Gastroesophageal sphincter (tissue), 4 donors: ENCODE measurements at regions not wholly inside any gene's neighbourhood (a gene's known extent, or its start where the extent isn't known, plus 50 kb on each side); places are given as distances from the start of the nearest gene placed in this dataset.

Experiments used
- ATAC-seq: fragments of 150-250 bp; one replicate; pipeline ENCODE4 v1.9.1; 2016; ENCODE audit warnings: mild to moderate bottlenecking, moderate library complexity
- H3K27ac ChIP-seq, 4 donors: fragments of 200-600 bp; sonication (generic) in 3 of 4; 1 replicate in 3 of 4; 2 replicates in 1 of 4; pipeline ENCODE4 v1.5.1; 2016 to 2019
- H3K27me3 ChIP-seq: fragments of 200-600 bp; sonication (generic); one replicate; pipeline ENCODE4 v1.5.1; 2019
- H3K36me3 ChIP-seq, 2 donors: fragments of 200-600 bp; sonication (generic); one replicate each; pipeline ENCODE4 v1.5.1; 2019; ENCODE audit warnings: control low read depth in 1 of 2
- H3K4me1 ChIP-seq, 3 donors: fragments of 200-600 bp; sonication (generic); 1 replicate in 2 of 3; 2 replicates in 1 of 3; pipeline ENCODE4 v1.5.1; 2016 to 2019; ENCODE audit warnings: control low read depth in 2 of 3
- H3K4me3 ChIP-seq, 2 donors: fragments of 200-600 bp; sonication (generic); one replicate each; pipeline ENCODE4 v1.5.1; 2019; ENCODE audit warnings: mild to moderate bottlenecking in 1 of 2, moderate library complexity in 1 of 2
- H3K9me3 ChIP-seq, 3 donors: fragments of 200-600 bp; sonication (generic); one replicate each; pipeline ENCODE4 v1.5.1; 2017 to 2019; ENCODE audit warnings: control low read depth in 2 of 3
- EP300 ChIP-seq: sonication (generic); formaldehyde crosslinking; IDR thresholded peaks from one replicate; pipeline ENCODE4 v1.6.1; 2017; ENCODE audit warnings: antibody characterized with exemption, mild to moderate bottlenecking
- POLR2A ChIP-seq, 2 donors: fragments of 450-650 bp; IDR thresholded peaks; one replicate each; pipeline ENCODE4 v1.6.1; 2017; ENCODE audit warnings: antibody characterized with exemption in 2 of 2, mild to moderate bottlenecking in 2 of 2, moderate library complexity in 1 of 2
- POLR2AphosphoS5 ChIP-seq: sonication (generic); formaldehyde crosslinking; IDR thresholded peaks from one replicate; pipeline ENCODE4 v1.6.1; 2017; ENCODE audit warnings: antibody characterized with exemption
- WGBS, 2 donors: methylation state at CpG; one replicate each; pipeline ENCODE4 v1.1.5; 2018; ENCODE audit warnings: low coverage in 1 of 2; 5-methylcytosine and 5-hydroxymethylcytosine counted together
- TF ChIP-seq, protein P1 (sequence below), 4 experiments: fragments of 200-600 bp in 2 of 4; fragments of 450-650 bp in 2 of 4; sonication (generic) in 1 of 4; IDR thresholded peaks; one replicate each; pipeline ENCODE4 v1.5.1; 2017 to 2019; ENCODE audit warnings: antibody characterized with exemption in 4 of 4, mild to moderate bottlenecking in 2 of 4, moderate library complexity in 2 of 4

DNA sequence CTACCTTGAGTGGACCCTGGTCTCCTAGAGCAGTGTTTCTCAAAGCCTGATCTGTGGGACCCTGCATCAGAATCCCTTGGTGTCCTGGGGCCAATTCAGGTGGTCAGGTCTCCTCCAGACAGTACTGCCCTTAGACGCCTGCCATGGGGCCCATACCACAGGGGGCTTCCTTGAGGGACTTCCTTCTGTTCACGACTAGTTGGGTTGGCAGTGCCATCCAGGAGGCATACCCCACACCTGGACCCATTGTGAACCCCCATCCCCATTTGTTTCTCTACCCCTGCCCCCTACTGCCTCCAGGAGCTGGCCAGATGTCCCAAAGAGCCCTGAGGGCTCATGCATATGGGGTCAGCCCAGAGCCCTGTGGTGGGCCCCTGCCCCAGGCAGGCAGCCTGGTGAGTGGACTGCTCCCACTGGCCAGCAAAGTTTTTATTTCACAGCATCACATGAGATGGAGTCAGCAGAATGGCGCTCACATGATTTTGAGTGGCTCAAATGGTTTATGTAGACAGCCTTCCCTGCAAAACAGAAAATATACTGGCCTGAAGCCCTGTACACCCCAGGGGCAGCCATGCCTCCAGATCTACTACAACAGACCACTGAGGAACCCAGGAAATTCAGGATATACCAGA lies 259.9 kb upstream of the ZMIZ1 start:
- no peak overlapping the region for H3K4me3 ChIP-seq
- no peaks in the 10 kb centered on the region for H3K9me3 ChIP-seq
- no peak for ATAC-seq
- TF ChIP-seq POLR2AphosphoS5 (no peak), EP300 (no peak), POLR2A (IDR thresholded peaks at IDR 0.05) (no peak)
- TF ChIP-seq, protein P1, sequence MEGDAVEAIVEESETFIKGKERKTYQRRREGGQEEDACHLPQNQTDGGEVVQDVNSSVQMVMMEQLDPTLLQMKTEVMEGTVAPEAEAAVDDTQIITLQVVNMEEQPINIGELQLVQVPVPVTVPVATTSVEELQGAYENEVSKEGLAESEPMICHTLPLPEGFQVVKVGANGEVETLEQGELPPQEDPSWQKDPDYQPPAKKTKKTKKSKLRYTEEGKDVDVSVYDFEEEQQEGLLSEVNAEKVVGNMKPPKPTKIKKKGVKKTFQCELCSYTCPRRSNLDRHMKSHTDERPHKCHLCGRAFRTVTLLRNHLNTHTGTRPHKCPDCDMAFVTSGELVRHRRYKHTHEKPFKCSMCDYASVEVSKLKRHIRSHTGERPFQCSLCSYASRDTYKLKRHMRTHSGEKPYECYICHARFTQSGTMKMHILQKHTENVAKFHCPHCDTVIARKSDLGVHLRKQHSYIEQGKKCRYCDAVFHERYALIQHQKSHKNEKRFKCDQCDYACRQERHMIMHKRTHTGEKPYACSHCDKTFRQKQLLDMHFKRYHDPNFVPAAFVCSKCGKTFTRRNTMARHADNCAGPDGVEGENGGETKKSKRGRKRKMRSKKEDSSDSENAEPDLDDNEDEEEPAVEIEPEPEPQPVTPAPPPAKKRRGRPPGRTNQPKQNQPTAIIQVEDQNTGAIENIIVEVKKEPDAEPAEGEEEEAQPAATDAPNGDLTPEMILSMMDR (IDR thresholded peaks at IDR 0.05), result no peak
- 100% methylated on average over 2 of the region's 3 CpGs; no CpG with 5 or more reads in 1 of the 2 donors for WGBS, 2 donors
- peaks cover 0 to 43% (median 25%) of the 10 kb centered on the region in 3 donors for H3K4me1 ChIP-seq
- H3K27ac ChIP-seq, result no peak overlapping the region
- H3K36me3 ChIP-seq, result no peaks in the 10 kb centered on the region
- H3K27me3 ChIP-seq, result no peaks in the 10 kb centered on the region

- ATAC-seq, result no peak
- TF ChIP-seq EP300, result no peak
- TF ChIP-seq POLR2AphosphoS5, result no peak
- no peak for TF ChIP-seq POLR2A (IDR thresholded peaks at IDR 0.05)
- TF ChIP-seq, protein P1 (IDR thresholded peaks at IDR 0.05), result no peak
- H3K27ac ChIP-seq, result no peak overlapping the region
- peaks cover 0 to 26% (median 10%) of the 10 kb centered on the region in 3 donors for H3K4me1 ChIP-seq
- H3K36me3 ChIP-seq, result no peaks in the 10 kb centered on the region
- no peak overlapping the region for H3K4me3 ChIP-seq
- no peaks in the 10 kb centered on the region for H3K9me3 ChIP-seq
- WGBS, 2 donors, result 83% methylated on average over 1 of the region's 3 CpGs; no CpG with 5 or more reads in 1 of the 2 donors
- no peaks in the 10 kb centered on the region for H3K27me3 ChIP-seq
Measured at GRCh38 chr10:78811174-78811573, 257.6 kb upstream of the ZMIZ1 start.

- TF ChIP-seq POLR2AphosphoS5, result no peak
- no peak for TF ChIP-seq EP300
- TF ChIP-seq, protein P1 (IDR thresholded peaks at IDR 0.05), result no peak
- no peak for TF ChIP-seq POLR2A (IDR thresholded peaks at IDR 0.05)
- ATAC-seq, result no peak
Measured at GRCh38 chr10:78812571-78813318, 256.0 kb upstream of the ZMIZ1 start.

GRCh38 chr10:78813526-78813925 lies 255.2 kb upstream of the ZMIZ1 start:
- ATAC-seq, result no peak
- Histone ChIP-seq H3K36me3 (no peaks in the 10 kb centered on the region), H3K4me3 (no peak overlapping the region), H3K4me1 (peaks cover 0 to 18% (median 0%) of the 10 kb centered on the region in 3 donors), H3K27me3 (no peaks in the 10 kb centered on the region), H3K27ac (no peak overlapping the region), H3K9me3 (no peaks in the 10 kb centered on the region)
- TF ChIP-seq POLR2AphosphoS5 (no peak), POLR2A (IDR thresholded peaks at IDR 0.05) (no peak), EP300 (no peak)
- TF ChIP-seq, protein P1 (IDR thresholded peaks at IDR 0.05), result no peak
- WGBS, 2 donors, result 100% methylated on average over 1 of the region's 1 CpG; no CpG with 5 or more reads in 1 of the 2 donors

More at GRCh38 chr10:78812571-78813318, 256.0 kb upstream of the ZMIZ1 start:
- Histone ChIP-seq H3K27me3 (no peaks in the 10 kb centered on the region), H3K4me3 (no peak overlapping the region), H3K27ac (no peak overlapping the region), H3K4me1 (peaks cover 0 to 20% (median 0%) of the 10 kb centered on the region in 3 donors), H3K36me3 (no peaks in the 10 kb centered on the region), H3K9me3 (no peaks in the 10 kb centered on the region)
- WGBS, 2 donors, result 47 to 67% methylated on average over 3 to 4 of the region's 4 CpGs
